NCI-H2171 (cell line): ENCODE measurements at regions not wholly inside any gene's neighbourhood (a gene's known extent, or its start where the extent isn't known, plus 50 kb on each side); places are given as distances from the start of the nearest gene placed in this dataset.

Experiments
- DNase-seq: peaks from one replicate; lab custom pipeline; 2025; lab: John Stamatoyannopoulos, UW

GRCh38 chr7:32177232-32177631, 107.0 kb upstream of the PDE1C start:
- peak; percentile 6 for DNase-seq

GRCh38 chr7:32175099-32175498, 104.9 kb upstream of the PDE1C start:
- no peak for DNase-seq

DNA sequence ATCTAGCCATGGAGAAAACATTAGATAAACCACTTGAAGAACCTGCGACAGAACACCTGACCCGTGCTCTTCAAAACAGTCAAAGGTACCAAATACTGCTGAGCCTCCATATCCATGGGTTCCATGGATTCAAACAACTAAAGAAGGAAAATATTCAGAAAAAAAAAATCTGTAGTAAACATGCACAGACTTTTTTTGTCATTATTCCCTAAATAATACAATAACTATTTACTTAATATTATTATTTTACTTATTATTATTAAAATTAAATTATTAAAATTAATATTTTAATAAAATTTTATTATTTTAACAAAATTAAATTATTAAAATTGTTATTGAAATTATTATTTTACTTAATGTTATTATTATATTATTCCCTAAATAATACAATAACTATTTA, 101.0 kb upstream of the PDE1C start:
- DNase-seq = no peak

DNA sequence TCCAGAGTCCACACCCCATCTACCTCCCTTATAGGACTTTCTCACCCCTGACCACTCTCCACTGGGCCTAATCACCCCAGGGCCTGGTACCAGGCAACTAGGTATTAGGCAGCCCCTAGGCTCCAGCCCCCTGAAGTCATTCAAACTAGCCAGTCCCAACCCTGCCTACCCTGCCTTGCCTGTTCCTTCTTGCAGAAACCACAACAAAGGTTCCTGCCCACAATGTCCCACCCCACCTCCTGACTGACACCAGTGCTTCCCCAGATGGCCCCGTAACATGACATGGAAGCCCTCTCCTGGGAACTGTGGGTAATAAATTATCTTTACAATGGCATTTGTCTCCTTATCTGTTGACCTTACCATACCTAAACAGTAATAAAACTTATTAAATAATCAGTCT, 100.6 kb upstream of the PDE1C start:
- DNase-seq = no peak

DNA sequence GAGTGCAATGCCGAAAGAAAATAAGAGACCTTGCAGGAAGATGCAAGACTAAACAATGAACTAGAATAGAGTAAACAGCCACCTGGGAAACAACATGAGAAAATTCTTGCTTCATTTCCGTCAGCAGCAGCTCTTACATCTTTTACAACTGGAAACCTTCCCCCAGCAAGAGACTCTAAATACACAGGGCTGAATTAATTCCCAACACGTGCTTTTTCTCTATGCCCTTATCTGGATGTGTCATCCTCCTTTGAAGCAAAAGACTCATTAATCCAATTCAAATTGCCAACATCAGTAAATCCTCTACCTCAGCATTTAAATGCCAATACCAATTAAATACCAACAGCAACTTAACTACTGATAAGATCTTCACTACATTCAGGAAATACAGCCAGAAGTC, 99.0 kb upstream of the PDE1C start:
- no peak for DNase-seq

- no peak for DNase-seq
Measured at GRCh38 chr7:32167815-32168214, 97.6 kb upstream of the PDE1C start.

DNA sequence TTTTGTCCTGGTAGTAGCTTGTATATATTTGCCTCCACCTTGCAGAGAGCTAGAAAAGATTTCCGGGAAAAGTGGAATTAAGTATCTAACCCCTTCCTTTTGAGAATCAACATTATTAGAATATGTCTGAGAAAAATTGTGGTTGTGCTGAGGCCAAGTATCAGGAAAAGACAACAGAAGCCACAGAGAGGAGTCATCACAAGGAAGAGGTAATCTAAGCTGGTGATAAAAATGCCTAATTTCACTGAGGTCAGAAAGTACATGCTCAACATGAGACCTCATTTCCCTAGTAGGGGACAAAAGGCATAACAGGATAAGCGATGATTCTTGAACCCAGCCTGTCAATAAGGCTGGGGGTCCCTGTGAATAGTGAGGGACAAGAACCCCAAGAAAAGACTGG, 97.0 kb upstream of the PDE1C start:
- DNase-seq = no peak

- DNase-seq = peak; percentile 17
Measured at GRCh38 chr7:32164341-32164996, 94.3 kb upstream of the PDE1C start.

DNA sequence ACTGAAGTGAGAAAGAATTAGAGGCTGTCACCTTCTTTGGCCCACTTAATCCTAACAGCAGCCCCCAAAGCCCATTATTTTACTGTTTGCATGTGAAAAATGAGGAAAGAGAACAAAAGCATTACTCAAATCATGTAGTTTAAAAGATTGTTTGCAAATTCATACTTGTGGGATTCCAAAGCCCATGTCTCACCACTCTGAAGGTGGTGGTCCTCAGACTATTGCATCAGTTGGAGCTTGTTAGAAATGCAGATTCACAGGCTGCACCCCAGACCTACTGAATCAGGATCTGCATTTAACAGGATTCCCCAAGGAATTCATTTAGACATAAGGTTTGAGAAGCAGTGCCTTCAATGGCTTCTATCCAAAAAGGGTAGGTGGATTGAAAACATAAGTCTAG, 93.7 kb upstream of the PDE1C start:
- no peak for DNase-seq

GRCh38 chr7:32163141-32163806, 93.1 kb upstream of the PDE1C start:
- no peak for DNase-seq

- no peak for DNase-seq
Measured at GRCh38 chr7:32161708-32162107, 91.5 kb upstream of the PDE1C start.

DNA sequence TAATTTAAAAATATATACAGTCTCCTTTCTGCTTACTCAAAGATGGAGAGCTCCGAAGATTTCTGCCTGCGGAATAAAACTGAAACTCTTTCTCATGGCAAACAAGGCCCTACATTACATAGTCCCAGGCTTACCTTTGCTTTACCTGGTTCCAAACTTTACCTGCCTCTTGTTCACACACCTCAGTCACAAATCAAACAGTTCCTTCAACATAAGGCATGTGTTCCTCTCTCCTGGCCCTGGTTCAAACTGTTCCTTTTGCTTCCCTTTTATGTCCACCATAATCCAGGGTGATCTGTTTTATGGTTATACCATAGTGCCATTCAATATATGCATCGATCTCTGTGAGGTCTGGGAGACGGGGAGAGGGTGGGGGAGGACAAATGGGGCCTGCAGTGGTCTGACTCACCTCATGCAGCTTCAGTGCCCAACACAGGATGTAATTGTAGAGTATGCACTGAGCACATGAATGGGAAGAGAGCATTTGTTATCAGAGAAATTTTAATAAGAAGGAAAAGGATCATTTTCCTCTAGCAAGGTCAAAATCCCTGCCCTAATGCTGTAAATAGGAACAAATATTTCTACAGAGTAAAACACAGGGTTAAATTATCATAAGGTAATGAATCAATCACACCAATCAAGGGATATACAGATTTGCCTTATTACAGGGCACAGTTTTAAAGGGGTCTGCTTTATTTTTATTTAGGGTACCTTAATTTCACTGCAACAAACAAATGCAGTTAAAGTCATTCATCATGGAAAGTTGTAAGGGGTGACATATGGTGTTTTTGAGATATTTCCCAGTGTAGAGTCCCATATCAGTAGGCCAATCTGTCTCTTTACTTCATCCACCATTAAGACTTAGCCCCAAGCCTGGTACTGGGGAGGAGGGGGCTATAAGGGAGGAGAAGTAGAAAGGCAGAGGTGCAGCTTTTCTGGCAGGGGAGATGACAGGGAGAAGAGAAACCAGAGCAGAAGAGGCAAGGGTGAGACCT, 88.8 kb upstream of the PDE1C start:
- no peak for DNase-seq

DNA sequence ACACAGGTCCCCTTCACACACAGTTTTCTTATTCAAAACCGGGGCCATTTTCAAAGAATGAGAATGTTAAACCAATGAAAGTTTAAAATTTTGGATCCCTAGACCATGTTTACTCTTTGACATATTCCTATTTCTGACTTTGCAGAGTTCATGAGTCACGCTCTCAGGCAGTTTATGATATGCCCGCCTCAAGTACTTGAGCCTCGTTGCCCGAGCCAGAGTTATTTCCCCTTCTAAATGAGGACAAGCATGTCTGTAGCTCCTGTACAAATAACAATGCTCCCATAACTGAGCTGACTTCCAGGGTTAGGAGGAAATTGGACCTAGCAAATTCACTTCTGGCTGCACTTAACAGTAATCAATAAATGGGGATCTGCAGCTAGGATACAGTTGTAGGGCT, 87.9 kb upstream of the PDE1C start:
- no peak for DNase-seq

GRCh38 chr7:32155712-32156111, 85.5 kb upstream of the PDE1C start:
- no peak for DNase-seq

GRCh38 chr7:32154797-32155196, 84.6 kb upstream of the PDE1C start:
- no peak for DNase-seq

- no peak for DNase-seq
Measured at GRCh38 chr7:32153006-32153405, 82.8 kb upstream of the PDE1C start.

DNA sequence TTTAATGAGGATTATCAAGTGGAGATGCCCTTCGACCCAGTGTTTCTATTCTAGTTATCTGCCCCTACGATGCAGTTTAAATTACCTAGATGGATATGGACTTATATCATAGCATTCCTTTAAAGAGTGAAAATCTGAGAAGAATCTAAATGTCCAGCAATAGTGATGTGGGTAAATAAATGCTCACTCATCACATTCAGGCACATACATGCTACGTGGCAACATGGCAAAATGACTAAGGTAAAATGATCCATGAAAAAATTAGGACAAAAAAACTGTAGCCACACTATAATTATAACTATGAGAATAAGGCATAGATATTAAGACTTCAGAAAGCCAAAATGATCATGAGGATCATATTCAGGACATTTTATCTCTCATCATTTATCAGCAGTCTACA, 82.4 kb upstream of the PDE1C start:
- DNase-seq = no peak

DNA sequence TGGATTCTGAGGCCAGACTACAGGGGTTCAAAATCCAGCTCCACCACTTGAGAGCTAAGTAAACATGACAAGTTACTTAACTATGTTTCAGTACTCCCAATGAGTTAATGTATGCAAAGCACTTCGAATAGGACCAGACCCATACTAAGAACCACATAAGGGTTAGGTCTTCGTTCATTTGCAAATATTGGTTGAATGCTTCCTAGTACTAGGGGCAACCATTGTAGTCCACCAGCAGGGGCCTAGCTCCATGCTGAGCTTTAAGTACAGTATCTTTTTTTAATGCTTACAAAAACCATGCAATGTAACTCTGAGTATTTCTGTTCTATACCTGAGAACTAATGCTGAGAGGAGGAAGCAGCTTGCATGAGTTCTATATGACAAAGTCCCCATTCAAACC, 80.4 kb upstream of the PDE1C start:
- no peak for DNase-seq

GRCh38 chr7:32150039-32150438, 79.8 kb upstream of the PDE1C start:
- DNase-seq = no peak

- DNase-seq = no peak
Measured at GRCh38 chr7:32147546-32148268, 77.5 kb upstream of the PDE1C start.

GRCh38 chr7:32145911-32146310, 75.7 kb upstream of the PDE1C start:
- DNase-seq = peak; percentile 33

- no peak for DNase-seq
Measured at GRCh38 chr7:32144676-32145075, 74.5 kb upstream of the PDE1C start.
